ENCODE measurements at regions not wholly inside any gene's neighbourhood (a gene's known extent, or its start where the extent isn't known, plus 50 kb on each side); places are given as distances from the start of the nearest gene placed in this dataset.

DNA sequence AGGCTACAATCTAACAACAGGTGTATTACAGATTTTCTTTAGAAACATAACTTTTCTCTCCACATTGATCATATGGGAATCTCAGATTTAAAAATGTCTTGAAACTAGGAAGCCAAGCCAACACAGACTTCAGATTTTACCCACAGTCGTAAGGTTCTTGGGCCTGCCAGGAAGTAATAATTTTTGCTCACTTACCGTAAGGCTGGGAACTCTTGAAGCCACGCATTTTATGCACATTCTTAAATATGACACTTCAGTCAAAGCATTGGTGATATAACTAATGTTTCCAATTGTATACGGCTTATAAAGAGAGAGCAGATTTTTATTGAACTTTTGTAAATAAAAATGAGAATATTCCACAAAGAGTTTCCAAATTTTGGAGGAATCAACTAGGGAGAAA is 328.9 kb upstream of the TRPC7 start:
- no peak for DNase-seq (ENCODE audit: low spot score)

GRCh38 chr5:136689552-136689951 is 324.2 kb upstream of the TRPC7 start:
- no peak for DNase-seq (ENCODE audit: low spot score)

DNA sequence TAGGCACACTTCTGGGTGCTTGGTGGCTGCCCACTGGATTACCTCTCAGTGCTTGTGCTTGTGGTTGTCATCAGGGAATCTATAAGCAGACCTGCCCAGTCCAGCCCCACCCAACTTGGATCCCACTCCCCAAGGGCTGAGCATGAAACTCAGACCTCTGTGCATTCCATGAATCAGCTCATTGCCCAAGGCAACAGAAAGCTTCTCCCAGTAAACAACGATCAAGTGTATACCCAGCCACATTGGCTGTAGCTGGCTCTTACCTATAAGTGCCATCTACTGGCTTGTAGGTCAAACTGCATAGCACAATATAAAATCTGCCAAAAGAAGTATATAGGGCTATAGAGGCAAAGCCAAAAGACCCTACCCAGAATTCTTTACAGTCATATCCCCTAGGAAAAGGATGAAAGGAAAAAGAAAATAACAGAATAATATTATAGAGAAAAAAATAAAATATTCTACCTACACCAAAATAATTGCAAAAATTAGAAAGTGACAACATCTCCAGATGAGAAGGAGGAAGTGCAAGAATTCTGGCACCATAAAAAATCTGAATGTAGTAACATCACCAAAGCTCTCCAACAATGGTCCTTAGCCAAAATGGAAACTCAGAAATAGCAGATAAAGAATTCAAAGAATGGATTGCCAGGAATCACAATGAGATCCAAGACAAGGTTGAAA is 321.0 kb upstream of the TRPC7 start:
- DNase-seq (ENCODE audit: low spot score) = no peak

DNA sequence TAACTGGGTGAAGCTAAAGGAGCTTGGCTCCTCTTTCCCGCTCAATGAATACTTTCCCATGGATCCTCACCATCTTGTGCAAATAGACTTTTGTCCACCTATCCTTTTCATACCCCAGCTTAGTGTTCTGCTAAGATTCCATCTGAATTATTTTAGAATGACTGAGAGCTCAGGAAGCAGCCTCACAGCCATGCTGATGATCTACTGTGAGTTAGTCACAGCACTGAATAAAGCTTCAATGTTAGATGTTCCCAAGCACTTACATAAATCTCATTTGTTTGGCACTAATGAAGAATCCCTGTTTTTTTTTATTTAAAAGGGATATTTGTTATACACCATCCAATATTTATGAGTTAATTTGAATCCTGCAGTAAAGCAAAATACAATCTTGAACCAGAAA is 317.6 kb upstream of the TRPC7 start:
- DNase-seq (ENCODE audit: low spot score) = no peak

GRCh38 chr5:136679233-136679632 is 313.9 kb upstream of the TRPC7 start:
- DNase-seq (ENCODE audit: low spot score) = no peak

- no peak for DNase-seq (ENCODE audit: low spot score)
These were observed 311.9 kb upstream of the TRPC7 start for GRCh38 chr5:136677217-136677616.

DNA sequence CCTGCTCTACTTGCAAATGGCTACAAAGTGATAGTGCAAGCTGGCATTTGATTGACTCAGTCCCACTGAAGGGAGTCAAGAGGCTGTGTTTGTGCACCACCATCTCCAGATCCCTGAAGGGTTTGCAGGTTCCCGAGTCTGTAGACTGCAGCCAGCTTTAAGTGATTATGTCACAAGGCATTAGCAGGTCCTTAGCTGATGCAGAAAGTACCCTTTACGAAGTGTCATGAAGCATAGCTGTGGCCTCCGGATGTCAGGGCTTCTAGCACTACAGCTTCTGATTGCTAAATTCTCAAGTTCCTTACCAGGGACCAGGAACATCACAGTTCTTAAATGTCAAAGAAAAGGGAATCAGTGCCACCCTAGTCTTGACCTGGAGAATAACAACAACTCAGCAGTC is 311.3 kb upstream of the TRPC7 start:
- no peak for DNase-seq (ENCODE audit: low spot score)

DNA sequence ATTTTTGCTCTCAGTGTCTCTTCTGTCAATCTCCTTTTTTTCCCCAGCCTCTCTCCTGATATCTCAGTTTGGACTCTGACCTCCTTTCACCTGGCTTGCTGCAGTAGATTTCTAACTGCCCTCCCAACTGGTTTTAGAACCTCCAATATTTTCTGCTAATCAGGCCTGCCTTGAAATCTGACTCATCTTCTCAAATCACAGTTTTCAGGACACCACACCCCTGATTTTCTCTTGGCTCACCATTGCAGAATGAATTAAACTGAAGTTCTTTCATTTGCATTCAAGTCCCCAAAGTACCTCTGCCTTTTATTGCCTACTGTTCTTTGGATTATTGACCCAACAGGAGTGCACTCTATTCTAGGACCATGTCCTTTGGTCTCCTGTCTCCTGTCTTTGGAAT is 310.4 kb upstream of the TRPC7 start:
- no peak for DNase-seq (ENCODE audit: low spot score)

GRCh38 chr5:136674178-136674577 is 308.8 kb upstream of the TRPC7 start:
- DNase-seq (ENCODE audit: low spot score) = no peak

GRCh38 chr5:136667789-136668188 is 302.4 kb upstream of the TRPC7 start:
- no peak for DNase-seq (ENCODE audit: low spot score)

DNA sequence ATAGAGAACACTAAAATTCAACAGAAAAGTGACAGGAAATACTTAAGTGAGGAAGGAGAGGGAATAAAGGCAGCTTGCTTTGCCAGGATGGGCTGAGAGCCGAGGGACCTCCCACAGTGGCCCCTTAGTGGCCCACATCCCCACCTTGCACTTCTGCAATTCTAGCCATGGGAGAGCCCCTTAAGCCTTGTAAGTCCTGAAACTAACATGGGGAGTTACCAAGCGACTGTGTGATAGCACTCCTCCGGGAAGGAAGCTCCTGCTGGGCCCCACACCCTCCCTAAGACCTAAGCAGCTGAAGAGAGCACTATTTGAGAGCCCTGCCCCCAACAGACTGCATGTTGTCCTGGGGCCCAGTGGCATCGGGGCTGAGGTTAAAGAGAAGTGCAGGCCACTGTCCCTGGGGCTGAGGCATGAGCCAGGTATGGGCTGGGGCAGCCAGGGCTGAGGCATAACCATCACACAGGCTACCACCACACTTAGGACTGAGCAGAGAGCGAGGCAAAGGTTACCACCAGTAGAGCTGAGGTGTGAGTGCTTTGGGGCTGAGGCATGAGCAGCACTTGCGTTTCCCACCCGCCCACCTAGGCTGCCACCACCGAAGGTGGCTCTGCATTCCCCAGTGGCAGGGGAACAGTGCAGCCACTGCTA is 301.8 kb upstream of the TRPC7 start:
- no peak for DNase-seq (ENCODE audit: low spot score)

GRCh38 chr5:136665331-136665730 is 300.0 kb upstream of the TRPC7 start:
- DNase-seq (ENCODE audit: low spot score) = no peak

GRCh38 chr5:136661026-136661425 is 295.7 kb upstream of the TRPC7 start:
- no peak for DNase-seq (ENCODE audit: low spot score)

DNA sequence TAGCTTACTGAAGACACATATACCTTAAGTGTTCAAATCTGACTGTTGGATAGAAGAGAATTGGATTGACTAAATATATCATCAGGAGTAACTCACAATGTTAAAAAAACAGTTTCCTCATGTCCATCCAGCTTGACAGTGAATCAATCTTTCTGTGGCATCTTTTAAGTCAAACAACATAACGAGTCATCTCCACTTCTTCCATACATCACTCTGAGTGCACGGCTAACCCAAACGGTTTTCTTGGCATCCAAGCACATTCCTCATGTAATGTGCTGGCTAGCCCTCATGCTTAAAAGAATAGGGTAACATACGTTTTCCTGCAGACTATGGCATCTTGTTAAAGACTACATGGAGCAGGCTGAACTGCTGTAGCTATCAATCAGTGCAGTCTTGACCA is 291.5 kb upstream of the TRPC7 start:
- no peak for DNase-seq (ENCODE audit: low spot score)

DNA sequence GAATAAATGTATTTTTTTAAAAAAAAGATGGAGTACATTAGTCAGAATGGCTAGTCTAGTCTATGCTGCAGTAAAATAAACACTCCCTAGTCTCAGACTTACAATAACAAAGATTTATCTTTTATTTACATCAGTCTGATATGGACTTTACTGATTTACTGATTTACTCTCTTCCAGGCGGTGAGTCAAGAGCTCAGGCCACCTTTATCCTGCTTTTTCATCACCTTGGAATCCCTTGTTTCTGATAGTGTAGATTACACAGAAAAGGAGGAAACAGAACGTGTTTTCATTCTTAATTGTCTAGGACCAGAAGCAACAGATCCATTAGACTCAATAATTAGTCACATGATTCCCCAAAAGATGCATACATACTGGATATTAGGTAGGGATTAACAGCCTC is 290.1 kb upstream of the TRPC7 start:
- DNase-seq (ENCODE audit: low spot score) = no peak

GRCh38 chr5:136646915-136647314 is 281.6 kb upstream of the TRPC7 start:
- DNase-seq (ENCODE audit: low spot score) = no peak

DNA sequence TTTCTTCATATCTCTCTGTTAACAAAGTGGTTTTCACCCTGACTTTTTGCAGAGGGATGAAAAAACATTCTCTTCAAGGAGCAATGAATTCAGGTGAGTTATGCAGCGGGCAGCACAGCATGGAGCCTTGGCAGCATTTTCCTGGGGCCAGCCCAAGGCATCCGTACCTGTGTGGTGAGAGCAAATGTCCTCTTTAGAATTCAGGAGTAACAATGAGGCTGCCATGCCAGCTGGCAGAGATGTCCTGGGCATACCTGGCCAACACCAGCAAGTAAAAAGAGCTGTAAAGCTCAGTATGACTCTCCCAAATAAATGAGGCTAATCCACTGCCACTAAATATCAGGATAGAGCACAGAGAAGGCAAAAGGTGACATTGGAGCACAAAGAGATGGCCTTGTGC is 277.6 kb upstream of the TRPC7 start:
- DNase-seq (ENCODE audit: low spot score) = no peak

DNA sequence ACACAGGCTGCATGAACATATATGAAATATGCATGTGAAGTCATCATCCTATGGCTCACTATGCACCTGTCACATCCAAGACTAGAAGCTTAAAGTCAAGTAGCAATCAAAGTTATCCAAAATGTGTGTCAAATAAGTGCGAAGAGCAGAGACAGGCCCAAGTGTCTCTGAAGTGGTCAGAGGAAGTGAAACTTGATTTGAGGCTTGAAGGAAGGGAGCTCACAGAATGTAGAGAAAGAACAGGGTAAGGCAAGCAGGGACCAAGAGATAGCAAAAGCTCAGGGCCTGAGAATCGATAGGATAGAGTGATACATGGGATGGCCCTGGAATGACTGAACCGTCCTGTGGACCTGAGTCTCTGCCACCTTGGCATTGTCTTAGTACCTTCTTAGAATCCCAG is 274.3 kb upstream of the TRPC7 start:
- DNase-seq (ENCODE audit: low spot score) = no peak

- DNase-seq (ENCODE audit: low spot score) = no peak
These were observed 272.7 kb upstream of the TRPC7 start for GRCh38 chr5:136638084-136638483.

GRCh38 chr5:136636001-136636400 is 270.7 kb upstream of the TRPC7 start:
- DNase-seq (ENCODE audit: low spot score) = no peak

DNA sequence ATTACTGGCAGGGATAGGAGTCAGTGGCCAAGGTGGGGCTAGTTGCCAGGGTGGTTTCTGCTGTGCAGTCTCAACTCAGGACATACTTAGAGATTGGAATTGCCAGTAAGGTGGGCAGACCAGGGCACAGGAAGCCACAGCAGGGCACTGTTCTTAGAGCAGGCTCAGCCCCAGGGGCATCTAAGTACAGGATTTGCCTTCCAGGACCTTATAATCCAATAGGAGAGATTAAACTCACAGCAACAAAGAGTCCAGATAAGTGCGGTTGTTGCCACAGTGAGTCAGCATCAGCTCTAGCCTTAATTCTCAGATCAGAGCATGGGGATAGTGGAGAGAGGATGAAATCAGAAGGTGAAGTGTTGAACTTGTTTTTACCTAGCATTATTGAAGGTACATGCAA is 265.8 kb upstream of the TRPC7 start:
- DNase-seq (ENCODE audit: low spot score) = no peak

GRCh38 chr5:136629125-136629792 is 263.9 kb upstream of the TRPC7 start:
- no peak for DNase-seq (ENCODE audit: low spot score)

DNA sequence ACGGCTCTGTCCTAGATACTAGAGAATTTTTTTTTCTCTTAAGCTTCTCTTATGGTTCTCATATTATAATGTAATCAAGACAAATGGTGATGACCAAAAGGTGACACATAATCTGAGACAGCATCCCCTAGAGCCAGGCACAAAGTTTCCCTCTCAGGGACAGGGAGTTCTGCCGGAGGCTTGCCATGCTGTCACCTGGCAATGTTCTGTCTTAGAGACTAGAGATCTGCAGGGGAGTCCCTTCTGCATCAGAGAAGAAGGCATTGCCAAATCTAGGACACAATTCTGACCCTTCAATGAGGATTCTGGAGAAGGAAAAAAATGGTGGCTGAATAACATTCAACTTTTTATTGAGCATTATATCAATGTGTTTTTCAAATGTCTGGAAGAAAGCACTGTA is 261.2 kb upstream of the TRPC7 start:
- DNase-seq (ENCODE audit: low spot score) = no peak

DNA sequence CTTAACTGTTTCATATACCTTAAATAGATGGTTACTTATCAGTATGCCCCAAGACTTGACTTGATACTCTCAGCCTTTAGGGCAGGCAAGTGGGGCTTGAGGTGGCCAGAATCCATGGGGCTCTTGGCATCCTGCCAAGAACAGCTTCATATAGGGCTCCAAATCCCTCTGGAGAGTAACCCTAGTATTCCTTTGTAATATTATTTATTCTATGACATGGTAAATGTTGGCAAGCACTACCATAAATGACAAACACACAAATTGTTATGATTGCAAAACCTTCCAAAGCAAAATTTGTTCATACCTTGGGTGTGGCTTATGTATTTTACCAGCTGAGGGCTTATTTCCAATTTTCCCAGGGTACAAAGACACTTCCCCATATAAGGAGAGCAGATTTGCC is 257.4 kb upstream of the TRPC7 start:
- no peak for DNase-seq (ENCODE audit: low spot score)
